ENCODE measurements at regions not wholly inside any gene's neighbourhood (a gene's known extent, or its start where the extent isn't known, plus 50 kb on each side); places are given as distances from the start of the nearest gene placed in this dataset.

GRCh38 chr22:48785792-48786678 lies 1041.6 kb downstream of the BRD1 start:
- Histone ChIP-seq H3K36me3 (ENCODE audit: control insufficient read depth, insufficient read depth, low read length) (no peaks in the 10 kb centered on the region), H3K4me3 (replicated peaks; ENCODE audit: low read depth, low read length) (no peak overlapping the region), H3K27me3 (replicated peaks; ENCODE audit: control insufficient read depth, insufficient read depth, low read length) (no peaks in the 10 kb centered on the region)
- TF ChIP-seq CTCF (IDR thresholded peaks at IDR 0.05; ENCODE audit: insufficient read depth, low read length, poor library complexity, severe bottlenecking): no peak
- no peak for DNase-seq (ENCODE audit: extremely low read depth, insufficient read length)

- no peaks in the 10 kb centered on the region for H3K27me3 ChIP-seq (replicated peaks; ENCODE audit: control insufficient read depth, insufficient read depth, low read length)
- no peak overlapping the region for H3K4me3 ChIP-seq (replicated peaks; ENCODE audit: low read depth, low read length)
- no peaks in the 10 kb centered on the region for H3K36me3 ChIP-seq (ENCODE audit: control insufficient read depth, insufficient read depth, low read length)
- DNase-seq (ENCODE audit: extremely low read depth, insufficient read length): no peak
- no peak for TF ChIP-seq CTCF (IDR thresholded peaks at IDR 0.05; ENCODE audit: insufficient read depth, low read length, poor library complexity, severe bottlenecking)
These were observed 1042.8 kb downstream of the BRD1 start for GRCh38 chr22:48784701-48785503.

GRCh38 chr22:48783821-48784266 lies 1043.8 kb downstream of the BRD1 start:
- no peak overlapping the region for H3K4me3 ChIP-seq (replicated peaks; ENCODE audit: low read depth, low read length)
- no peaks in the 10 kb centered on the region for H3K36me3 ChIP-seq (ENCODE audit: control insufficient read depth, insufficient read depth, low read length)
- H3K27me3 ChIP-seq (replicated peaks; ENCODE audit: control insufficient read depth, insufficient read depth, low read length): no peaks in the 10 kb centered on the region
- no peak for TF ChIP-seq CTCF (IDR thresholded peaks at IDR 0.05; ENCODE audit: insufficient read depth, low read length, poor library complexity, severe bottlenecking)
- no peak for DNase-seq (ENCODE audit: extremely low read depth, insufficient read length)

- TF ChIP-seq CTCF (IDR thresholded peaks at IDR 0.05; ENCODE audit: insufficient read depth, low read length, poor library complexity, severe bottlenecking): no peak
- no peak for DNase-seq (ENCODE audit: extremely low read depth, insufficient read length)
- H3K27me3 ChIP-seq (replicated peaks; ENCODE audit: control insufficient read depth, insufficient read depth, low read length): no peaks in the 10 kb centered on the region
- no peaks in the 10 kb centered on the region for H3K36me3 ChIP-seq (ENCODE audit: control insufficient read depth, insufficient read depth, low read length)
- no peak overlapping the region for H3K4me3 ChIP-seq (replicated peaks; ENCODE audit: low read depth, low read length)
These were observed 1044.7 kb downstream of the BRD1 start for GRCh38 chr22:48782811-48783511.

GRCh38 chr22:48782326-48782725 lies 1045.3 kb downstream of the BRD1 start:
- no peaks in the 10 kb centered on the region for H3K27me3 ChIP-seq (replicated peaks; ENCODE audit: control insufficient read depth, insufficient read depth, low read length)

More at GRCh38 chr22:48782326-48782725, 1045.3 kb downstream of the BRD1 start:
- no peak for DNase-seq (ENCODE audit: extremely low read depth, insufficient read length)
- no peak for TF ChIP-seq CTCF (IDR thresholded peaks at IDR 0.05; ENCODE audit: insufficient read depth, low read length, poor library complexity, severe bottlenecking)
- Histone ChIP-seq H3K4me3 (replicated peaks; ENCODE audit: low read depth, low read length) (no peak overlapping the region), H3K36me3 (ENCODE audit: control insufficient read depth, insufficient read depth, low read length) (no peaks in the 10 kb centered on the region)
